GM12878 (cell line): ENCODE measurements at regions not wholly inside any gene's neighbourhood (a gene's known extent, or its start where the extent isn't known, plus 50 kb on each side); places are given as distances from the start of the nearest gene placed in this dataset.

Experiments
- ATAC-seq: fragments of 200-7000 bp; cut with Tn5 transposase; 3 replicates; pipeline ENCODE4 v1.9.1; 2020; ENCODE audit warnings: mild to moderate bottlenecking, moderate library complexity
- BruUV-seq: library from RNA; stranded (reverse); fragments of 400-500 nt; replicated peaks from 2 replicates; lab custom pipeline; 2021; lab: Mats Ljungman, UMichigan
- CTCF ChIA-PET: fragments of 300-600 bp; sonication (Branson Sonifier 250); formaldehyde crosslinking; extraction: SDS; loops from one replicate; lab custom pipeline; 2021; ENCODE audit warnings: inconsistent platforms; lab: Yijun Ruan, JAX
- POLR2A ChIA-PET: fragments of 350-600 bp; formaldehyde crosslinking; extraction: SDS; loops from one replicate; lab custom pipeline; 2021; ENCODE audit warnings: inconsistent platforms; lab: Charles Lee
- RAD21 ChIA-PET: fragments of 300-600 bp; sonication (Branson Sonifier 250); formaldehyde crosslinking; loops from one replicate; lab custom pipeline; 2023; ENCODE audit warnings: antibody characterized with exemption; ENCODE audit not compliant: unreplicated experiment; lab: Charles Lee
- SMC1A ChIA-PET: fragments of 300-600 bp; sonication (Branson Sonifier 250); formaldehyde crosslinking; loops from one replicate; lab custom pipeline; 2023; ENCODE audit not compliant: unreplicated experiment, uncharacterized antibody; lab: Charles Lee
- DNase-seq: peaks from one replicate; pipeline ENCODE4 v3.0.0-alpha.2; 2011; ENCODE audit warnings: low read depth, low spot score
- FAIRE-seq: peaks from 3 replicates; lab custom pipeline; 2011; peaks lifted over from hg19 to GRCh38; lab: Jason Lieb, UNC
- H2AFZ ChIP-seq: 2 replicates; pipeline ENCODE4 v1.6.0; 2011; ENCODE audit warnings: low read depth, low read length, control low read depth; ENCODE audit not compliant: control insufficient read depth
- H3K27ac ChIP-seq: 2 replicates; pipeline ENCODE4 v1.5.1; 2011; ENCODE audit warnings: control low read depth; ENCODE audit not compliant: control insufficient read depth, insufficient read depth
- H3K27me3 ChIP-seq, 2 experiments: replicated peaks in 1 of 2; 2 replicates each; pipeline versions ENCODE4 v1.6.0 to v1.6.1; 2011; ENCODE audit warnings: low read length in 1 of 2; ENCODE audit not compliant: control insufficient read depth in 2 of 2, insufficient read depth in 2 of 2
- H3K36me3 ChIP-seq, 2 experiments: 2 replicates each; pipeline ENCODE4 v1.5.1; 2011; ENCODE audit warnings: low read length in 1 of 2; ENCODE audit not compliant: control insufficient read depth in 2 of 2, insufficient read depth in 2 of 2
- H3K4me1 ChIP-seq: 2 replicates; pipeline ENCODE4 v1.6.1; 2011; ENCODE audit warnings: mild to moderate bottlenecking, low read length, moderate library complexity, mixed read lengths; ENCODE audit not compliant: control insufficient read depth, insufficient read depth
- H3K4me2 ChIP-seq: 2 replicates; pipeline ENCODE4 v1.6.0; 2011; ENCODE audit warnings: control low read depth; ENCODE audit not compliant: control insufficient read depth, insufficient read depth
- H3K4me3 ChIP-seq: fragments of 200-600 bp; sonication (generic); 2 replicates; pipeline ENCODE4 v1.5.1; 2016
- H3K79me2 ChIP-seq: 2 replicates; pipeline ENCODE4 v1.6.0; 2011; ENCODE audit warnings: low read length; ENCODE audit not compliant: control insufficient read depth, insufficient read depth
- H3K9ac ChIP-seq: 2 replicates; pipeline ENCODE4 v1.8.0; 2011; ENCODE audit warnings: low read length, control low read depth, mixed read lengths; ENCODE audit not compliant: control insufficient read depth, insufficient read depth
- H3K9me3 ChIP-seq: replicated peaks from 3 replicates; pipeline ENCODE4 v1.5.1; 2011; ENCODE audit warnings: mild to moderate bottlenecking, low read length; ENCODE audit not compliant: control insufficient read depth, insufficient read depth
- H4K20me1 ChIP-seq: 2 replicates; pipeline ENCODE4 v1.6.0; 2011; ENCODE audit not compliant: control insufficient read depth, insufficient read depth
- FOXM1 ChIP-seq: IDR thresholded peaks from 2 replicates; pipeline ENCODE4 v1.6.1; 2012; ENCODE audit warnings: low read depth, mild to moderate bottlenecking, inconsistent platforms, low read length, moderate library complexity
- NBN ChIP-seq: fragments of 450-650 bp; IDR thresholded peaks from 2 replicates; pipeline ENCODE4 v1.6.1; 2016
- NFIC ChIP-seq: IDR thresholded peaks from 2 replicates; pipeline ENCODE4 v1.6.1; 2012; ENCODE audit warnings: low read depth, mild to moderate bottlenecking, inconsistent platforms, low read length, moderate library complexity
- NR2C1 ChIP-seq: fragments of 450-650 bp; IDR thresholded peaks from 2 replicates; pipeline ENCODE4 v1.6.1; 2017; ENCODE audit warnings: antibody characterized with exemption, mild to moderate bottlenecking, moderate library complexity
- RAD51 ChIP-seq: fragments of 450-650 bp; IDR thresholded peaks from 2 replicates; pipeline ENCODE4 v1.6.1; 2016; ENCODE audit warnings: moderate library complexity, mild to moderate bottlenecking, inconsistent platforms
- STAT3 ChIP-seq: IDR thresholded peaks from 2 replicates; pipeline ENCODE4 v1.6.1; 2011; ENCODE audit warnings: low read depth, low read length, improper control_type of control experiment
- SUZ12 ChIP-seq: fragments of 200-600 bp; sonication (generic); IDR thresholded peaks from one replicate; pipeline ENCODE4 v1.6.1; 2018; ENCODE audit warnings: antibody characterized with exemption, mild to moderate bottlenecking; ENCODE audit not compliant: unreplicated experiment
- WRNIP1 ChIP-seq: IDR thresholded peaks from 2 replicates; pipeline ENCODE4 v1.6.1; 2011; ENCODE audit warnings: low read depth, low read length, improper control_type of control experiment, borderline replicate concordance
- YY1 ChIP-seq: IDR thresholded peaks from 2 replicates; pipeline ENCODE4 v1.6.1; 2011; ENCODE audit warnings: low read depth, mild to moderate bottlenecking, low read length
- ZNF384 ChIP-seq: IDR thresholded peaks from 2 replicates; pipeline ENCODE4 v1.6.1; 2012; ENCODE audit warnings: low read depth, mild to moderate bottlenecking, low read length, improper control_type of control experiment, borderline replicate concordance
- ZNF687 ChIP-seq: fragments of 450-650 bp; IDR thresholded peaks from 2 replicates; pipeline ENCODE4 v1.6.1; 2017; ENCODE audit warnings: mild to moderate bottlenecking, moderate library complexity
- WGBS: methylation state at CpG from one replicate; pipeline ENCODE4 v1.1.6; 2016; ENCODE audit warnings: low lambda C conversion rate; ENCODE audit not compliant: insufficient replicate concordance, insufficient coverage; ENCODE audit errors: missing lambda C conversion rate; 5-methylcytosine and 5-hydroxymethylcytosine counted together
- in situ Hi-C: fragments of 300-500 bp; cut with MboI; formaldehyde crosslinking; loops from 9 replicates; pipeline ENCODE4 v1.14.3; 2018; ENCODE audit warnings: mixed read lengths
- intact Hi-C: fragments of 100-400 bp; cut with micrococcal nuclease; formaldehyde crosslinking; loops from one replicate; pipeline ENCODE4 v1.14.2; 2022; ENCODE audit not compliant: unreplicated experiment

- intact Hi-C loops = no loop called here
- no peak for FAIRE-seq
Observed at GRCh38 chr13:73741742-73742141, 392.5 kb downstream of the KLF12 start.

More at GRCh38 chr13:73741742-73742141, 392.5 kb downstream of the KLF12 start:
- Histone ChIP-seq H3K4me1 (no peaks in the 10 kb centered on the region), H3K9ac (no peak overlapping the region), H3K27ac (no peak overlapping the region), H3K27me3 (no peaks in the 10 kb centered on the region), H3K79me2 (no peaks in the 10 kb centered on the region), H4K20me1 (no peaks in the 10 kb centered on the region), H3K36me3 (no peaks in the 10 kb centered on the region), H3K4me3 (no peak overlapping the region), H3K9me3 (no peaks in the 10 kb centered on the region), H3K4me2 (no peak overlapping the region)
- ChIA-PET RAD21 (no interaction called here), POLR2A (no interaction called here), CTCF (no interaction called here)
- no TSS peak for BruUV-seq
- in situ Hi-C loops = loop anchor here (10.0 kb wide), 1 partner anchor 1483 kb away; no protein-coding TSS in a partner anchor
- 82% methylated on average over 3 of the region's 3 CpGs for WGBS
- no peak for DNase-seq
- no peak for ATAC-seq
- TF ChIP-seq ZNF687 = no peak
- no peak for TF ChIP-seq RAD51
- TF ChIP-seq NFIC = no peak
- TF ChIP-seq SUZ12 = no peak
- TF ChIP-seq STAT3 = no peak
- no peak for TF ChIP-seq NBN
- no peak for TF ChIP-seq FOXM1
- no peak for TF ChIP-seq ZNF384
- TF ChIP-seq YY1 = no peak
- TF ChIP-seq WRNIP1 = no peak
- no peak for TF ChIP-seq NR2C1
- TF ChIP-seq, all 136 proteins: peak for 0
- H2AFZ ChIP-seq = no peak overlapping the region
- SMC1A ChIA-PET = interaction anchor here (0.6 to 1.7 kb wide), 3 partner anchors 11 to 779 kb away, joined by 3 to 5 read pairs (median 4); no protein-coding TSS in a partner anchor
